ENCODE measurements at regions not wholly inside any gene's neighbourhood (a gene's known extent, or its start where the extent isn't known, plus 50 kb on each side); places are given as distances from the start of the nearest gene placed in this dataset.

DNA sequence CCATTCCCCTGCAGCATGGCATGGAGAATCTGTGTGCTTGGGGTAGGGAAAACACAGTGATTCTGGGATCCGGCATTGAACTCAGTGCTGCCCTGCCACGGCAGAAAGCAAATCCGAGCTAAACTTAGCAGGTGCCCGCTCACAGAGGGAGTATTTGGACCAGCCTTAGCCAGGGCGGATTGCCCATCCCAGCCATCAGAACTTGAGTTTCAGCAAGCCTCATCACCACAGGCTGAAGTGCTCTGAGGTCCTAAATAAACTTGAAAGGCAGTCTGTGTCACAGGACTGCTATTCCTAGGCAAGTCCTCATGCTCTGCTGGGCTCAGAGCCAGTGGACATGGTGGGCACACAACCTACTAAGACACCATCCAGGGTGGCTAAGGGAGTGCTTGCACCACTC is 86.2 kb upstream of the YPEL5 start:
- H3K9me3 ChIP-seq = peaks cover 2% of the 10 kb centered on the region
- H3K36me3 ChIP-seq = no peaks in the 10 kb centered on the region
- no peak overlapping the region for H3K27ac ChIP-seq
- H3K4me1 ChIP-seq (ENCODE audit: control insufficient read depth in 1 of 2, low read depth in 2 of 2) = no peaks in the 10 kb centered on the region
- DNase-seq (ENCODE audit: low spot score) = no peak
- TF ChIP-seq, protein P1, sequence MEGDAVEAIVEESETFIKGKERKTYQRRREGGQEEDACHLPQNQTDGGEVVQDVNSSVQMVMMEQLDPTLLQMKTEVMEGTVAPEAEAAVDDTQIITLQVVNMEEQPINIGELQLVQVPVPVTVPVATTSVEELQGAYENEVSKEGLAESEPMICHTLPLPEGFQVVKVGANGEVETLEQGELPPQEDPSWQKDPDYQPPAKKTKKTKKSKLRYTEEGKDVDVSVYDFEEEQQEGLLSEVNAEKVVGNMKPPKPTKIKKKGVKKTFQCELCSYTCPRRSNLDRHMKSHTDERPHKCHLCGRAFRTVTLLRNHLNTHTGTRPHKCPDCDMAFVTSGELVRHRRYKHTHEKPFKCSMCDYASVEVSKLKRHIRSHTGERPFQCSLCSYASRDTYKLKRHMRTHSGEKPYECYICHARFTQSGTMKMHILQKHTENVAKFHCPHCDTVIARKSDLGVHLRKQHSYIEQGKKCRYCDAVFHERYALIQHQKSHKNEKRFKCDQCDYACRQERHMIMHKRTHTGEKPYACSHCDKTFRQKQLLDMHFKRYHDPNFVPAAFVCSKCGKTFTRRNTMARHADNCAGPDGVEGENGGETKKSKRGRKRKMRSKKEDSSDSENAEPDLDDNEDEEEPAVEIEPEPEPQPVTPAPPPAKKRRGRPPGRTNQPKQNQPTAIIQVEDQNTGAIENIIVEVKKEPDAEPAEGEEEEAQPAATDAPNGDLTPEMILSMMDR (IDR thresholded peaks at IDR 0.05) = no peak
- ATAC-seq (ENCODE audit: insufficient number of reproducible peaks, low FRiP score, low read depth) = no peak
- no peak overlapping the region for H3K4me3 ChIP-seq
- H3K27me3 ChIP-seq (replicated peaks; ENCODE audit: insufficient read depth) = no peaks in the 10 kb centered on the region

DNA sequence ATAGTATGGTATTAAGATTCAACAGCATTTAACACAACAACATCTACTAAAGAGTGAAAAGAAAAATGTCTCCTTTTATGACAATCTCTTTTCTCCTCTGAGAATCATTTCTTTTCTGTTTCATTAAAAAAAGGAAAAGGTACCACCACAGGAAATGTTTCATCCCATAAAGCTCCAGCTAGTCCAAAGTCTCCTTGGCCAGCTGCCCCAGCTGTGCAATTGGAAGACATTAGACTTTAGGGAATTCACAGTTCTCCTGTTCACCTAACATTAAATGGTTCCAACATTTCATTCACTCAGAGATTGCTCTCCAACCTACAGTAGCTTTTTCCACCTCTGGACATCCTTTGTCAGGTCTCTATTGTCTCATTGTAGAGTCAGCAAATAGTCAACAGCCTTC is 78.7 kb upstream of the YPEL5 start:
- no peaks in the 10 kb centered on the region for H3K4me1 ChIP-seq (ENCODE audit: control insufficient read depth in 1 of 2, low read depth in 2 of 2)
- no peaks in the 10 kb centered on the region for H3K36me3 ChIP-seq
- TF ChIP-seq, protein P1 (IDR thresholded peaks at IDR 0.05) = no peak
- no peaks in the 10 kb centered on the region for H3K27me3 ChIP-seq (replicated peaks; ENCODE audit: insufficient read depth)
- H3K4me3 ChIP-seq = no peak overlapping the region
- DNase-seq (ENCODE audit: low spot score) (no peak), ATAC-seq (ENCODE audit: insufficient number of reproducible peaks, low FRiP score, low read depth) (no peak)
- peaks cover 10% of the 10 kb centered on the region for H3K9me3 ChIP-seq
- no peak overlapping the region for H3K27ac ChIP-seq

DNA sequence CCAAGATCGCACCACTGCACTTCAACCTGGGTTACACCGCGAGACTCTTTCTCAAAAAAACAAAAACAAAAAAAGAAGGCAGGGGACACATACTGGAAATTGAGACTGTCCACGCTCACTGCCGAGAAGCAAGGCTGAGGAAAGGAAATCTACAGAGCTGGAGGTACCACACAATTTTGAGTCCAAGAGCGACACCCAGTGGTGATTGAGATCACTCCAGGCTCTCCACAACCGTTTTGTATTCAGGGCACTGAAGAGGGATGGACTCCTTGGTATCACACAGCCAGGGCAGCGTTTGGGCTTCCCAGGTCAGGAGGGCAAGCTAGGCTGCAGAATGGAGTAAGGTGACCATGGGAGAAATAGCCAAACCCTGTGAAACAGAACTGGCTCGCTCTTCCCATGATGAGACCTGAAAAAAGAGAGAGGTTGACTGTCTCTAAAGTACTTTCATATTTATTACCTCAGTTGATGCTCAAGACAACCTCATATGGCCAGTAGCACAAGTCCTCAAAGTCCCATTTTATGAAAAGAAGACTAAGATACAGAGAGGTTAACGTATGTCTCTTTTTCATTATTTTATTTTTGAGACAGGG is 74.5 kb upstream of the YPEL5 start:
- no peak for DNase-seq (ENCODE audit: low spot score)

DNA sequence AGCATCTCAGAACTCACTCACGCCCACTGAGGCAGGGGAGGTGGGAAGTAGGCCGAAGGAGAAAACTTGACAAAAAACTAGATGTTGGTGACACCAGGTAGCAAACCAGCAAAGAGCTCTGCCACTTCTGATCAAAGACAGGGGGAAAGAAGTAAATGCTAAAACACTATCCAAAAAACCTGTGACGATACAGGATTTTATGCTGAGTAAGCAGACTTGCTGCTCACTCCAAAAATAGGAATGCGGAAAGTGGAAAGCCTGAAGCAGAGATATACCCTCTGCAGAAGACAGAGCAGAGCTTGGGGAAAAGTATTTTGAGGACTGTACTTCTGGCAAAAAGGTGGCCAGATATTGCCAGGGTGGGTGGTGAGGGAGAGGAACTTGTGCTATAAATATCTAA is 73.3 kb upstream of the YPEL5 start:
- TF ChIP-seq, protein P1 (IDR thresholded peaks at IDR 0.05) = no peak
- Histone ChIP-seq H3K4me3 (no peak overlapping the region), H3K36me3 (no peaks in the 10 kb centered on the region), H3K4me1 (ENCODE audit: control insufficient read depth in 1 of 2, low read depth in 2 of 2) (no peaks in the 10 kb centered on the region), H3K27ac (no peak overlapping the region), H3K9me3 (no peaks in the 10 kb centered on the region), H3K27me3 (replicated peaks; ENCODE audit: insufficient read depth) (no peaks in the 10 kb centered on the region)
- ATAC-seq (ENCODE audit: insufficient number of reproducible peaks, low FRiP score, low read depth) = no peak
- no peak for DNase-seq (ENCODE audit: low spot score)

More for the DNA sequence above, 74.5 kb upstream of the YPEL5 start:
- no peak overlapping the region for H3K4me3 ChIP-seq
- no peaks in the 10 kb centered on the region for H3K4me1 ChIP-seq (ENCODE audit: control insufficient read depth in 1 of 2, low read depth in 2 of 2)
- no peak overlapping the region for H3K27ac ChIP-seq
- H3K27me3 ChIP-seq (replicated peaks; ENCODE audit: insufficient read depth) = no peaks in the 10 kb centered on the region
- H3K9me3 ChIP-seq = no peaks in the 10 kb centered on the region
- no peaks in the 10 kb centered on the region for H3K36me3 ChIP-seq
- no peak for ATAC-seq (ENCODE audit: insufficient number of reproducible peaks, low FRiP score, low read depth)
- TF ChIP-seq, protein P1 (IDR thresholded peaks at IDR 0.05) = peak; percentile 39

DNA sequence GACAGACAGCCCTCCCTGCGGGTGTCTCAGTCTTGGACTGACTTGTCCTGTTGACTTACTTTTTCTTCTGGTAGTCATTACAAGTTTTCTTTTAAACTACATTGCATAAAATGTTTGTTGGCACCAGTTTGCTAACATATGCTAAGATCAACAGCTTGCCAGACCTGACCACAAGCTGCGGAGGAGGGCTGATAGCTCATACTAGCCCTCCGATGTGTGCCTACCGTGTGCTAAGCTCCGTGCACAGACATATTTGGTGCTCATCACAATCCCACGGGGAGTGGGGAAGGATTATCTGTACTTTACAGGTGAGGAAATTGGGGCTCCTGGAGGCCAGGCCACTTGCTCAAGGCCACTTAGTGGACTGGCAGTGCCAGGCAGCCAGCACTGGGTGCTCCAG is 72.8 kb upstream of the YPEL5 start:
- no peak for DNase-seq (ENCODE audit: low spot score)
- ATAC-seq (ENCODE audit: insufficient number of reproducible peaks, low FRiP score, low read depth) = no peak
- Histone ChIP-seq H3K9me3 (no peaks in the 10 kb centered on the region), H3K27me3 (replicated peaks; ENCODE audit: insufficient read depth) (no peaks in the 10 kb centered on the region), H3K27ac (no peak overlapping the region), H3K36me3 (no peaks in the 10 kb centered on the region), H3K4me1 (ENCODE audit: control insufficient read depth in 1 of 2, low read depth in 2 of 2) (no peaks in the 10 kb centered on the region), H3K4me3 (no peak overlapping the region)
- TF ChIP-seq, protein P1 (IDR thresholded peaks at IDR 0.05) = no peak
